ENCODE measurements at regions not wholly inside any gene's neighbourhood (a gene's known extent, or its start where the extent isn't known, plus 50 kb on each side); places are given as distances from the start of the nearest gene placed in this dataset.

DNA sequence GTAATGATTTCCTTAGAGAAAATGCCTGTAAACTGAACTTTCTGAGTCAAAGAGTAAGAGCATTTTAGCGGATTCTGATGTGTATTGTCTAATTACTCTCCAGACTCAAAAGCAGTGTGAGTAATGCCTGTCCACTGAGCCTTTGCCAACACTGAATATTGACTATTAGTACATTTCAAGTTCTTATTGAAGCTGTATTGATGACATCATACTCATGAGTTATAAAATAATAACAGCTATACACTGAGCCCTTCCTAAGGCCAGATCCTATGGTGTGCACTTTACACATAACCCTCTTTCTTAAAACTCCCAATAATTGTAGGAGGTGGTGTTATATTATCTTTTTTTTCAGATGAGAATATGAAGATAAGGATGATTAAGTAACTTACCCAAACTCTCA, 152.8 kb upstream of the TRPC7 start:
- TF ChIP-seq, protein P1, sequence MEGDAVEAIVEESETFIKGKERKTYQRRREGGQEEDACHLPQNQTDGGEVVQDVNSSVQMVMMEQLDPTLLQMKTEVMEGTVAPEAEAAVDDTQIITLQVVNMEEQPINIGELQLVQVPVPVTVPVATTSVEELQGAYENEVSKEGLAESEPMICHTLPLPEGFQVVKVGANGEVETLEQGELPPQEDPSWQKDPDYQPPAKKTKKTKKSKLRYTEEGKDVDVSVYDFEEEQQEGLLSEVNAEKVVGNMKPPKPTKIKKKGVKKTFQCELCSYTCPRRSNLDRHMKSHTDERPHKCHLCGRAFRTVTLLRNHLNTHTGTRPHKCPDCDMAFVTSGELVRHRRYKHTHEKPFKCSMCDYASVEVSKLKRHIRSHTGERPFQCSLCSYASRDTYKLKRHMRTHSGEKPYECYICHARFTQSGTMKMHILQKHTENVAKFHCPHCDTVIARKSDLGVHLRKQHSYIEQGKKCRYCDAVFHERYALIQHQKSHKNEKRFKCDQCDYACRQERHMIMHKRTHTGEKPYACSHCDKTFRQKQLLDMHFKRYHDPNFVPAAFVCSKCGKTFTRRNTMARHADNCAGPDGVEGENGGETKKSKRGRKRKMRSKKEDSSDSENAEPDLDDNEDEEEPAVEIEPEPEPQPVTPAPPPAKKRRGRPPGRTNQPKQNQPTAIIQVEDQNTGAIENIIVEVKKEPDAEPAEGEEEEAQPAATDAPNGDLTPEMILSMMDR (IDR thresholded peaks at IDR 0.05) = no peak
- no peak for TF ChIP-seq POLR2A (IDR thresholded peaks at IDR 0.05)
